Duodenal mucosa (tissue), 2 donors: ENCODE measurements at regions not wholly inside any gene's neighbourhood (a gene's known extent, or its start where the extent isn't known, plus 50 kb on each side); places are given as distances from the start of the nearest gene placed in this dataset.

Experiments used
- H3K27ac ChIP-seq: one replicate; pipeline ENCODE4 v1.7.0; 2013; ENCODE audit warnings: low read depth, low read length
- H3K27me3 ChIP-seq, 2 donors: one replicate each; pipeline ENCODE4 v1.7.0; 2013; ENCODE audit warnings: low read length in 2 of 2, control low read depth in 1 of 2; ENCODE audit not compliant: insufficient read depth in 2 of 2, control insufficient read depth in 1 of 2
- H3K36me3 ChIP-seq, 2 donors: one replicate each; pipeline ENCODE4 v1.7.0; 2013; ENCODE audit warnings: low read length in 2 of 2, control low read depth in 1 of 2; ENCODE audit not compliant: insufficient read depth in 2 of 2, control insufficient read depth in 1 of 2
- H3K4me1 ChIP-seq, 2 donors: one replicate each; pipeline ENCODE4 v1.7.0; 2013; ENCODE audit warnings: low read length in 2 of 2, control low read depth in 1 of 2; ENCODE audit not compliant: insufficient read depth in 2 of 2, control insufficient read depth in 1 of 2
- H3K4me3 ChIP-seq, 2 donors: one replicate each; pipeline ENCODE4 v1.7.0; 2013; ENCODE audit warnings: low read length in 2 of 2, low read depth in 1 of 2
- H3K9ac ChIP-seq, 2 donors: one replicate each; pipeline ENCODE4 v1.7.0; 2013; ENCODE audit warnings: low read length in 2 of 2, low read depth in 1 of 2
- H3K9me3 ChIP-seq, 2 donors: one replicate each; pipeline ENCODE4 v1.7.0; 2013; ENCODE audit warnings: low read length in 2 of 2, control low read depth in 1 of 2; ENCODE audit not compliant: control insufficient read depth in 1 of 2

DNA sequence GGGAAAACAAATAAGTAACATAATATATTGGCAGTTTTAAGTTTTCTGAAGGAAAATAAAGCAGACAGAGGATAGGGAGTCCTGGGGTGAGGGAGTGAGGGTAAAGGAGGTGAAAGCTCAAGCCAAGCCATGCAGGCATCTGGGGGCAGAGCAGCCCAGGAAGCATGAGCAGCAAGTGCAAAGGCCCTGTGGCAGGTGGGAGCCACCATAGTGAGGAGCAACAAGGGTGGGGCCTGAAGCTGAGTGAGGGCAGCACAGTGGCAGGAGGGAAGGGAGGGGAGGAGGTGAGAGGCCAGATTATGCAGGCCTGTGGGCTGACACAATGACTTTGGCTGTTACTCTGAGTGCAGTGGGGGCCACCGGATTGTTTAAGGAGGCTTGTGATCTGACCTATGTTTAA is 138.8 kb upstream of the TNR start:
- no peaks in the 10 kb centered on the region for H3K4me1 ChIP-seq
- H3K4me3 ChIP-seq, result no peak overlapping the region
- no peak overlapping the region for H3K9ac ChIP-seq

DNA sequence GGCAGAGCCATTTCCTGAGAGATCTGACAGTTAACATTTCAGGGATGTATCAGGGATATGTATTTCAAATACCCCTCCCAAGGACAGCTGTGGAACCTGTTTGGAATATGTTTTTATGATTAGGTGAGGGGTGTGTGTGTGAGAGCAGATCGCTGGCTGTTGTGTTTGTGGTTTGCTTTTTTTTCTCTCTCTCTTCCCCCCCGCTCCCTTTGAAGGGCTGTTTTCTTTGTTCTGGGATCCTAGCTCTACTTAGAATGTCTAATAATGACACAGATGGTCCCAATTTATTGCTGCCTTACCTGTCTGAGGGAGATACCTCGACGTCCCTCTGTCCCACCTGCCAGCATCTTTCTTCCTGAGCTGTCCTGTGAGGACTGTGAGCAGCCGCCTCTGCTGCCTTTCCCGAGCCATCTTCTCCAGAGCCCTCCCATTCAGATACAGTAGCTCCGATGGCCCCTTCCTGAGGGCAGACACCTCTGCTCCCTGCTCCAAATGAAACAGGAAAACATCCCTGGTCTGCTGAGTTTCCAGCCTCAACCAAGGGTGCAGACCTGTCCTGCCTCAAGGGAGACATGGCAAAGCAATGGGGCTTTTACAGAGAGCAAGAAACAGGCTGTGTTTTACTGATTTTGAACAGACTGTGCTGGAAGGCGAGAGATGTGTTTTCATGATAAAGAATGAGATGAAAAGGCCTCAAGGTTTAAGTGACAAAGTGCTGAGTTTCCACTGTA is 138.0 kb upstream of the TNR start:
- H3K27ac ChIP-seq, result no peak overlapping the region
- no peaks in the 10 kb centered on the region for H3K36me3 ChIP-seq
- no peaks in the 10 kb centered on the region for H3K9me3 ChIP-seq
- no peak overlapping the region for H3K9ac ChIP-seq
- H3K27me3 ChIP-seq, result no peaks in the 10 kb centered on the region
- no peak overlapping the region for H3K4me3 ChIP-seq
- H3K4me1 ChIP-seq, result no peaks in the 10 kb centered on the region

More for the DNA sequence above, 138.8 kb upstream of the TNR start:
- no peaks in the 10 kb centered on the region for H3K27me3 ChIP-seq
- H3K27ac ChIP-seq, result no peak overlapping the region
- H3K9me3 ChIP-seq, result no peaks in the 10 kb centered on the region
- no peaks in the 10 kb centered on the region for H3K36me3 ChIP-seq

DNA sequence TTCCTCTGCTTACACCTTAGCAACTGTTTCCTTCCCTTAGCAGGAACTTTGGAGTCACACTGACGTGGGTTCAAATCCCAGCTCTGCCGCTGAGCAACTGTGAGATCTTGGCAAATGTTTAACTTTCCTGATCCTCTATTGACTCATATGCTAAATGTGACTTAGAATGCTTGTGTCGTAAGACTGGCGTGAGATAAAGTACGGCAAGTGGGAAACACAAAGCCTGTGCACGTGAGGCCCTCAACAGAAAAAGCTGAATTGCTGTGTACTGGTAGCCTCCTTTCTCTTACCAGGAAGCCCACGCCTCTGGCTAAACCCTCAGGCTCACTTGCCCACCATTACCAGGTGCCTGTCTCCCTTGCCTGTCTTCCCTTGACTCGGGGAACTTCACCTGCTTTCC is 135.4 kb upstream of the TNR start:
- Histone ChIP-seq H3K9me3 (no peaks in the 10 kb centered on the region), H3K4me1 (no peaks in the 10 kb centered on the region), H3K9ac (no peak overlapping the region), H3K27ac (no peak overlapping the region), H3K36me3 (no peaks in the 10 kb centered on the region), H3K4me3 (no peak overlapping the region), H3K27me3 (no peaks in the 10 kb centered on the region)

DNA sequence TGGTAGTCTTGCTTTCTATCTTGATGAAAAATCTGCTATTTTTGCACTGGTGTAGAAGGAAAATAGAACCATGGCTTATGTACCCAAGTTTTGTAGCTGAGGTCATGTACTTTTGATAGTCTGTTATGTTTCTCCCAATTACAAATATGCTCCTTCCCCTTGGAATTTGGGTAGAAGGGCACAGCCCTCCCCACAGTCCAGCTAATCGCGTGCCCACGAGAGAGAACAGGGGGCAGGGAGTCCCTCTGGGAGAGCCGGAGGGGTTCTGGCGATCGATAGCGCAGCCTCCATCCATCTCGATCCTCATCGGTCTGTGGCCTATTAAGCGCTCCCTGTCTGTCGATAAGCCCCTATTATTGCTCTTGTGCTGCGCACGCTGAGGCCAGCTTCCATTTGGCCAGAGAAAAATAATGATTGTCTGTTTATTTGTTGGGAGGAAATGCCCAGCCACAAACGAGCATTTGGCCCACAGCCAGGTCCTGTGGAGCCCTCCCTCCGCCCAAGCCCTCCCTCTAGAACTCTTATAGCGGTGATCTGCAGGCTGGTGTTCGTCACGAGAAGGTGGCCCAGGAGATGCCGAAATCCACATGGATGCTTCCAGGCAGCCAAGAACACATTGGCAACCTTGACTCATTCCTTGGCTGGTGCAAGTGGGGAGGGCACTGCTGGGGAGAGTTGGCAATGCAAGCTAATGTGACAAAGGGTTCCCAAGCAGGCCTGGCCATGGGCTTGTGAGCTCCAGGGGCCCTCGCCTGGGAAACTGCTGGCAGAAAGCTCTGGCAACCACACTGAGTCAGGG is 134.7 kb upstream of the TNR start:
- H3K36me3 ChIP-seq, result no peaks in the 10 kb centered on the region
- H3K4me1 ChIP-seq, result no peaks in the 10 kb centered on the region
- H3K27me3 ChIP-seq, result no peaks in the 10 kb centered on the region
- no peak overlapping the region for H3K9ac ChIP-seq
- no peak overlapping the region for H3K4me3 ChIP-seq
- H3K9me3 ChIP-seq, result no peaks in the 10 kb centered on the region
- H3K27ac ChIP-seq, result no peak overlapping the region

DNA sequence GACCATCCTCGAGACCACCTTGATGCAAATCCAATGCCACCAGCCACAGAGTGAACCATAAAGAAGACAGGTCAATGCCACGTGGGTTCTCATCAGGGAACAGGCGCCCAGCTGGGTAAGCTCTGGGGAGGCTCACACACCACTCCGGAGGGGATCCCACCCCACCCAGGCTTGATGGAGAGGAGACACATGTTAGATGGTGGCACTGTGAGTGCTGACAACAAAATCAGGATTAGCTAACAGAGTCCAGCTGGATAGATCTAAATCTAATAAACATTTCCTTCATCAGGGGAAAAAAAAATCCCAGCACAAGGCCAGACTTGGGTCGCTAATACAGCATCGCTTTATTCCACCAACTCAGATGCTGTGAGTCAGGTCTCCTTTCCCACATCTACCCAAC is 132.2 kb upstream of the TNR start:
- Histone ChIP-seq H3K27ac (no peak overlapping the region), H3K36me3 (no peaks in the 10 kb centered on the region), H3K9me3 (no peaks in the 10 kb centered on the region), H3K4me1 (no peaks in the 10 kb centered on the region), H3K9ac (no peak overlapping the region), H3K4me3 (no peak overlapping the region), H3K27me3 (no peaks in the 10 kb centered on the region)

DNA sequence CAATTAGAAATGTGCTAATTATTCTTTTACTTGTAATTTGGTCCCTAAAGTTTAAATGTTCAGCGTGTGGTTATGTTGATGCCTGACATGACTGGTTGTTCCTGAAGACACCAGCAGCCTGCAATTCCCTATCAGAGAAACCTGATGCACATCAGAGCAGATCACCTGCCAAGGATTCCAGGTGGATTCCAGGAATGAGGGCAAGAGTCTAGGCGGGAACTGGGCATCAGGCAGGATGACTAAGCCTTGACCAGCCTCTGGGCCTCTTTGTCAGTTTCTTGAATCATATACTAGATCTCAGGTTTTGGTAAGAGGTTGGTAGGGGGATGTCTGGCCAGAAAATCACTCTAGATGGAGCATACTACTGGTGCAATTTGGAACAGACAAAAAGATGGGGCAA is 130.7 kb upstream of the TNR start:
- no peaks in the 10 kb centered on the region for H3K9me3 ChIP-seq
- H3K36me3 ChIP-seq, result no peaks in the 10 kb centered on the region
- H3K27ac ChIP-seq, result no peak overlapping the region
- no peak overlapping the region for H3K4me3 ChIP-seq
- no peaks in the 10 kb centered on the region for H3K27me3 ChIP-seq
- H3K9ac ChIP-seq, result no peak overlapping the region
- H3K4me1 ChIP-seq, result no peaks in the 10 kb centered on the region

DNA sequence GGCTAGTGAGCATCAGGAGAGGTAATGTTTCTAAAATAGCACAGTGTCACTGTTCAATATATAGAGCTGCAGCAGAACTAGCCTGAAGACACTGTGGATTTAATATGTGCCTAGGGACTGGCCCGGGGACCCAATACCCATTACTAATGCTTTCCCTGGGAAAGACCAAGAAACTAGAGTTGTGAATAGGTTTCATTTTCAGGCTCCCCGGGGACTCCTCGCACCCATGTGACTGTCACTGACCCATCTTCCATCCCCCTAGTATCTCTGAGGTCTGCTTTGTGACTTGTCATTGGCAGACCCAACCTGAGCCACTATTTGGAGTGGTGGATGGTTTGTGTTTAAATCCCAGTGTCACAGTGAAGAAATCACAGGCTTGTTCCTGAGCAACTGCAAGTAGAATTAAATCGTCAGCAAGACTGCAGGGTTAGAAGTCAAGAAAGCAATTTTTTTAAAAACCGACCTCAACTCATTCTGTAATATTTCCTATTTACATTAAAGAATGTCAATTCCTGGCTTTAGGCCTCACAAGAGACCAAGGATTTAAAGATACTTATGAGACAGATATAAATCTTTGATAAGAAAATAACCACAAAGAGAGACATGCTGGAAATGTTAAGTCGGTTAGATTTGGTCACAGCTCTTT is 130.0 kb upstream of the TNR start:
- Histone ChIP-seq H3K27ac (no peak overlapping the region), H3K9me3 (no peaks in the 10 kb centered on the region), H3K4me1 (no peaks in the 10 kb centered on the region), H3K9ac (no peak overlapping the region), H3K36me3 (no peaks in the 10 kb centered on the region), H3K4me3 (no peak overlapping the region), H3K27me3 (no peaks in the 10 kb centered on the region)

DNA sequence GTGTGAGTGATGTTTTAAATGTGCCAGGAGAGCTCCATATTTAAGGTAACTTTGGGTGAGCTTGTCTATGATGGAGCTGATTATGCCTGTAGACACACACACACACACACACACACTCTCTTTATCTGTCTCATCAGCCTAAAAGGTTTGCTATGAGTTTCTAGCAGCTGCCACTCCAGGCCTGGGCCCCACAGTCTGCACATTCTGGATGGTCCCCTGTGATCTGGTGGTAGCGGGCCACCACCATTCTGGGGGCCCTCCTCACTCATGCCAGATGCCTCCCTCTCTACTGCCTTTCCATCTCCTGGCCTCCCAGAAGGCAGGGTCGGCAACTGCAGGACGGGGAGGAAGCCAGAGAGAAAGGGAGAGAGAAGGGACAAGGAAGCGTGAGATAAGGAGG is 129.2 kb upstream of the TNR start:
- Histone ChIP-seq H3K4me3 (no peak overlapping the region), H3K27me3 (no peaks in the 10 kb centered on the region), H3K4me1 (no peaks in the 10 kb centered on the region), H3K9ac (no peak overlapping the region), H3K36me3 (no peaks in the 10 kb centered on the region), H3K9me3 (no peaks in the 10 kb centered on the region), H3K27ac (no peak overlapping the region)

DNA sequence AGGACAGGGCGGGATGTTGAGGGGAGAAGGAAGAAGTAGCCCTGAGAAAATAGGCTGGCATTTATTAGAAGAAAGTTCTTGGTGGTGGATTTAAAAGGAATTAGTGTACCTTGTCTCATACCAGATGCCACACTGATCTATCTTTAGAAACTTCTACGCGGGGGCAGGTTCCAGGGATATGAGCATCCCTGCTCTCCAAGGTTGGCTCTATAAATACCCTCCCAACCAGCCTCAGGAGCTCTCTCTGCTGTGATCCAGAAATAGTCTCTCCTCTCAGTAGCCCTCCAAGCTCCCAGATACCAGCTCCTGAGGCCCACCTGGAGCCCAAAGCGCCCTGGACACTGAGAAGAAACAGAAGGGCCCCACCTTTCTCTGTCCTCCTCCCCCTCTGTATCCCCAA is 128.3 kb upstream of the TNR start:
- no peak overlapping the region for H3K9ac ChIP-seq
- no peak overlapping the region for H3K27ac ChIP-seq
- H3K9me3 ChIP-seq, result no peaks in the 10 kb centered on the region
- H3K27me3 ChIP-seq, result no peaks in the 10 kb centered on the region
- H3K36me3 ChIP-seq, result no peaks in the 10 kb centered on the region
- no peaks in the 10 kb centered on the region for H3K4me1 ChIP-seq
- H3K4me3 ChIP-seq, result no peak overlapping the region

DNA sequence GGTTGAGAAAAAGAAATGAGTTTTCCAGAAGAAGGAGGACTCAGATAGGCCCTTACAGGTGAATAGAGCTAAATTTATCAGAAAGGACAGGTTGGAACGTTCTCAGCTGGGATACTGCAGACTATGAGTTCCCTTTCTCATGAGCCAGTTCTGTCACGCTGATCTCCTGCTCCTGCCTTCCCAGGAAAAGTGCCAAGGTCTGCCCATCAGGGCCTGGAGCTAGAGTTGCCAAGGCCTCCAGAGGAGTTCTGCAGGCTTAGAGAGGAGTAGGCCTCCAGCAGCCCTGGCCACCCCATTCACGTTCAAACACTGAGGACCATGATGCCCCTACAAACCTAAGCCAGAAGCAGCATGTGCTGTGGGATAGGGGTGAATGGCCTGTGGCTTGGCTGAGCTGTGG is 126.8 kb upstream of the TNR start:
- Histone ChIP-seq H3K4me1 (no peaks in the 10 kb centered on the region), H3K9me3 (no peaks in the 10 kb centered on the region)

More for the DNA sequence above, 126.8 kb upstream of the TNR start:
- Histone ChIP-seq H3K36me3 (no peaks in the 10 kb centered on the region), H3K9ac (no peak overlapping the region), H3K27ac (no peak overlapping the region), H3K27me3 (no peaks in the 10 kb centered on the region), H3K4me3 (no peak overlapping the region)
